Activated CD4-positive, alpha-beta T cell treated with anti-CD3 and anti-CD28 coated beads for 36 hours (primary cell): ENCODE measurements at regions not wholly inside any gene's neighbourhood (a gene's known extent, or its start where the extent isn't known, plus 50 kb on each side); places are given as distances from the start of the nearest gene placed in this dataset.
"Not testable (repeated sequence)": the region's sequence is repeated elsewhere in the genome, so short reads cannot be mapped to it uniquely, and the experiment has no call there.

Experiments used
- ATAC-seq: fragments of 200-7000 bp; cut with Tn5 transposase; one replicate; pipeline ENCODE4 v1.10.0; 2021; ENCODE audit warnings: mild to moderate bottlenecking, moderate library complexity
- CTCF ChIA-PET: fragments of 350-600 bp; sonication (Branson Sonifier 250); formaldehyde crosslinking; loops from one replicate; lab custom pipeline; 2021; ENCODE audit warnings: antibody characterized with exemption; lab: Charles Lee
- POLR2A ChIA-PET: fragments of 350-600 bp; sonication (Branson Sonifier 250); formaldehyde crosslinking; loops from one replicate; lab custom pipeline; 2021; ENCODE audit warnings: antibody characterized with exemption, inconsistent platforms; lab: Charles Lee
- DNase-seq: peaks from one replicate; pipeline ENCODE4 v3.0.0-alpha.2; 2020
- H3K27ac Mint-ChIP-seq: one replicate; pipeline ENCODE4 v1.8.0; 2021; ENCODE audit warnings: mixed read lengths
- H3K27me3 Mint-ChIP-seq: one replicate; pipeline ENCODE4 v1.8.0; 2021; ENCODE audit warnings: mixed read lengths
- H3K36me3 Mint-ChIP-seq: one replicate; pipeline ENCODE4 v1.8.0; 2021; ENCODE audit warnings: low read depth, mixed read lengths
- H3K4me1 Mint-ChIP-seq: one replicate; pipeline ENCODE4 v1.8.0; 2021; ENCODE audit warnings: mixed read lengths
- H3K4me3 Mint-ChIP-seq: one replicate; pipeline ENCODE4 v1.8.0; 2021; ENCODE audit warnings: mild to moderate bottlenecking, moderate library complexity, mixed read lengths
- H3K9me3 Mint-ChIP-seq: one replicate; pipeline ENCODE4 v1.8.0; 2021; ENCODE audit warnings: low read depth, mixed read lengths
- intact Hi-C, 2 experiments: fragments of 100-400 bp; cut with DNase I in 1 of 2; cut with micrococcal nuclease in 1 of 2; formaldehyde crosslinking; loops; one replicate each; pipeline versions ENCODE4 v1.14.2 to v1.15.1; 2022 to 2024; cut with DNase I, micrococcal nuclease

DNA sequence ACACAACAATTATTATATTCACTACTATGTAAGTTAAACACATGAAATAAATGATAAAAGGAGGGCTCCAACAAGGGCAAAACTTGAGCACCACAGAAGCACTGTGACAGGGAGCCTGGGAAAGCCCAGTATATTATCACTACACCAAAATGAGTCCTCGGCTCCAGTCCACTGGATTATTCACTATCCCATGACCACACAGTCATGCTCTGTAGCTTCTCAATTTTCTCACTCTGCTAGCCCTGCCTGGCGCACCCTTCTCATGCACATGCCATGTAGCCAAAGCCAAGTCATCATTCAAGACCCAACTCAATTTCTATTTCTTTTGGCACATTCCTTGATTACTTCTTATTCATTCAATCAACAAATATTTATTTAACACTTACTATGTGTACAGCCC is 2378.5 kb downstream of the EPHA3 start:
- intact Hi-C loops, H3K4me3 Mint-ChIP-seq, POLR2A ChIA-PET, ATAC-seq, H3K36me3 Mint-ChIP-seq, CTCF ChIA-PET, H3K9me3 Mint-ChIP-seq, DNase-seq, H3K4me1 Mint-ChIP-seq, H3K27me3 Mint-ChIP-seq, H3K27ac Mint-ChIP-seq: not testable (repeated sequence)

GRCh38 chr3:91497712-91498111 is 2390.3 kb downstream of the EPHA3 start:
- H3K4me1 Mint-ChIP-seq, H3K27ac Mint-ChIP-seq, H3K27me3 Mint-ChIP-seq, CTCF ChIA-PET, H3K36me3 Mint-ChIP-seq, H3K4me3 Mint-ChIP-seq, DNase-seq, intact Hi-C loops, ATAC-seq, H3K9me3 Mint-ChIP-seq, POLR2A ChIA-PET: not testable (repeated sequence)

DNA sequence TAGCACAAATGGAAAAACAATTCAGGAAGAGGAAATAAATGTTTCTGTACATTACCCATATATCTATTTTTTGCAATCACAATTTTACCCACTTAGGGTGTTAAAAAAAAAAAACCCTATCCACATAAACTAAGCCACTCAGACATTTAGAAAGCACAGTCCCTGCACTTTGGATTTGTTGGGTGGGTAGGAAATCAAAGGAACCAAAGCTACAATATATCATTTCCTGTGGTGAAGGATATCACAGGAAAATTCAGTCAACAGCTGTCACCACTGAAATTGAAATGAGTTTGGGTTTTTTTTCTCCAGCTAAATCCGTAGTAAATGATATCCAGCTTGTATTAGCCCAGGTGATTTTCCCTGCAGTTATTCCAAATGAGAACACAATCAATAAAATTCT is 2392.4 kb downstream of the EPHA3 start:
- H3K27ac Mint-ChIP-seq, H3K36me3 Mint-ChIP-seq, H3K27me3 Mint-ChIP-seq, CTCF ChIA-PET, ATAC-seq, H3K4me1 Mint-ChIP-seq, H3K4me3 Mint-ChIP-seq, POLR2A ChIA-PET, DNase-seq, intact Hi-C loops, H3K9me3 Mint-ChIP-seq: not testable (repeated sequence)

GRCh38 chr3:91504874-91505273 is 2397.5 kb downstream of the EPHA3 start:
- ATAC-seq, CTCF ChIA-PET, H3K36me3 Mint-ChIP-seq, DNase-seq, H3K27ac Mint-ChIP-seq, H3K4me3 Mint-ChIP-seq, H3K4me1 Mint-ChIP-seq, H3K9me3 Mint-ChIP-seq, POLR2A ChIA-PET, H3K27me3 Mint-ChIP-seq, intact Hi-C loops: not testable (repeated sequence)
